GM10266 (cell line): ENCODE measurements at regions not wholly inside any gene's neighbourhood (a gene's known extent, or its start where the extent isn't known, plus 50 kb on each side); places are given as distances from the start of the nearest gene placed in this dataset.
"Not testable (repeated sequence)": the region's sequence is repeated elsewhere in the genome, so short reads cannot be mapped to it uniquely, and the experiment has no call there.

Experiments
- DNase-seq: peaks from one replicate; pipeline ENCODE4 v3.0.0; 2012; ENCODE audit errors: extremely low spot score
- TF ChIP-seq, protein P1 (sequence below): IDR thresholded peaks from 2 replicates; pipeline ENCODE4 v1.5.1; 2012; ENCODE audit warnings: mild to moderate bottlenecking, low read depth; ENCODE audit not compliant: control insufficient read depth, insufficient read depth; ENCODE audit errors: missing control alignments

DNA sequence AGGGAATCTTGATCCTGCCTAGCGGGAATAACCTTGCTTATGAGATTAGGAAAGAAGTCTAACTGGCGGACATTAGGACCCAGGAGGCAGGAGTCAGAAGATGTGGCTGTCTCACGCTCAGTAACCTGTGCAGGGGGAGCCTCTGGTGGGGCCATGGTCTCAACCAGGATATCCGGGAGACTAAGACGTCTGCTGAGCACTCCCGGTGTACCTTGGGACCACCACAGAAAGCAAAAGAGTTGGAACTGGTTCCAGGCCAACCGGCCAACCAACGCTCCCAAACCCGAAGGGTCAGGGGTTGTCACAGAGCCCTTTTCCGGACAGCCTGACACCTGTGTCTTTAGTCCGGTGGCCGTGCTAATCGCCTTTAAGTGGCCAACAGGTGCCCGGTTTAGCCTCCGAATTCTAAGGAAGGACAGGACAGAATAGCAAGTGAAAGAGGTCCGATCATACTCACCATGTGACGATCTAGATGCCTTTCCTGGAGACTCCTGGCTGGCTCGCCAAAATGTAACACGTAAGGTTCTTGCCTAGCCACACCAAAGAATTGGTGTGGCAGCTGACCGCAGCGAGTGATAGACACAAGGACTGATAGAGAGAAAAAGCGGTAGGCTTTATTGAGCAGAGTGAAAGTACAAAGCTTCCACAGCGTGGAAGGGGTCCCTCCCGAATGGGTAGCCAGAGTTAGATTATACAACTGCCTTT is 103.9 kb upstream of the DIAPH3 start:
- peak; percentile 30 for DNase-seq
- TF ChIP-seq, protein P1, sequence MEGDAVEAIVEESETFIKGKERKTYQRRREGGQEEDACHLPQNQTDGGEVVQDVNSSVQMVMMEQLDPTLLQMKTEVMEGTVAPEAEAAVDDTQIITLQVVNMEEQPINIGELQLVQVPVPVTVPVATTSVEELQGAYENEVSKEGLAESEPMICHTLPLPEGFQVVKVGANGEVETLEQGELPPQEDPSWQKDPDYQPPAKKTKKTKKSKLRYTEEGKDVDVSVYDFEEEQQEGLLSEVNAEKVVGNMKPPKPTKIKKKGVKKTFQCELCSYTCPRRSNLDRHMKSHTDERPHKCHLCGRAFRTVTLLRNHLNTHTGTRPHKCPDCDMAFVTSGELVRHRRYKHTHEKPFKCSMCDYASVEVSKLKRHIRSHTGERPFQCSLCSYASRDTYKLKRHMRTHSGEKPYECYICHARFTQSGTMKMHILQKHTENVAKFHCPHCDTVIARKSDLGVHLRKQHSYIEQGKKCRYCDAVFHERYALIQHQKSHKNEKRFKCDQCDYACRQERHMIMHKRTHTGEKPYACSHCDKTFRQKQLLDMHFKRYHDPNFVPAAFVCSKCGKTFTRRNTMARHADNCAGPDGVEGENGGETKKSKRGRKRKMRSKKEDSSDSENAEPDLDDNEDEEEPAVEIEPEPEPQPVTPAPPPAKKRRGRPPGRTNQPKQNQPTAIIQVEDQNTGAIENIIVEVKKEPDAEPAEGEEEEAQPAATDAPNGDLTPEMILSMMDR, result no peak

DNA sequence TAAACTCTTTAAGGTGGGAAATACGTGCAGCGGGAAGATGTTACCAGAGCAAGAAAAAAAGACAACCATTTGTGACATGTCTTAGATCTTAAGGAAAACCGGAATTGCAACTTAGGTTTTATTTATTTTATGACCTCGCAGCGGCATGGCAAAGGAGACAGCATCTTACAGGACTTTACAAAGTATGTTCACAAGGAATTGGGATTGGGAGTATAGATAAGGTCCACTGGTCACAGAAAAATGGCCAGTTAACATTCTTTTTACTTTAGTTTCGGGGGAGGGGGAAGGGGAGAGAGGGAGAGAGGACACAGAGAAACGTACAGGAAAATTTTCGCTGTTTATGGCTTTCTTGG is 104.5 kb upstream of the DIAPH3 start:
- TF ChIP-seq, protein P1, result no peak
- DNase-seq, result no peak

DNA sequence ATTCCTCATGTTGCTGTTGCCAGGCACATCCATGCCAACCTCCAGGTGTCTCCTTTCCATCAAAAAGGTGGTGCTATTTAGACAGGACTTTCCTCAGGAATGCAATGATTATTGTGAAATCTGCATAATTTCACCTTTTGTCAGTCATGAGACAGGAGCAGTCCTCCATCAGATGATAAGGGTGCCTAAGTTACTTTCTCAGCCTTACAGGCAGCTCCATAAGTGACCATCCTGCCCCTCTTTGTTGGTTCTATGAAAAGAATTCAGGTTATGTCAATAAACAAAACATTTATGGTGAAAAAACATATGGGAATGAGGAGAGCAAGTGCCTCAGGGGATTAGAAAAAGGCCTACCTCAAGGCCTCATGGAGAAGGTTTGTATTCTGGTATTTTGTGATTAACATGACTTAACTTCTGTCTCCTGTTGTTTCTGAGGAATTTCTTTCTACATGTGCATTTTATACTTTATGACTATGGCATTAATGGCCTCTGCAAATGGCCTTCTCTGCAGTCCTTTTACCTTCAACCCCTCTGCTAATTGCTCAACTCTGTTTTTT is 110.3 kb upstream of the DIAPH3 start:
- TF ChIP-seq, protein P1, result no peak
- no peak for DNase-seq

DNA sequence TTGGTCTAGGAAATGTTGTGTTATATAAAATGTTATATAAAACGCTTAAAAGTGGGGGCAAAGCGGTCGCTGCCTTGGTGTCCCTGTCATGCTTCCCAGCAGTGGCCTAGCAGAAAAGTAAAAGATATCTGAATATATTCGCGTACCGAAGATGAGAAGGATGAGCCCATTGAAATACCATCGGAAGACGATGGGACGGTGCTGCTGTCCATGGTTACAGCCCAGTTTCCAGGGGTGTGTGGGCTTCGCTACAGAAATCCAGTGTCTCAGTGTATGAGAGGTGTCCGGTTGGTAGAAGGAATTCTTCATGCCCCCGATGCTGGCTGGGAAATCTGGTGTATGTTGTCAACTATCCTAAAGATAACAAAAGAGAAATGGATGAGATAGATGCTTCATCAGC is 110.9 kb upstream of the DIAPH3 start:
- DNase-seq, result no peak
- TF ChIP-seq, protein P1, result no peak

DNA sequence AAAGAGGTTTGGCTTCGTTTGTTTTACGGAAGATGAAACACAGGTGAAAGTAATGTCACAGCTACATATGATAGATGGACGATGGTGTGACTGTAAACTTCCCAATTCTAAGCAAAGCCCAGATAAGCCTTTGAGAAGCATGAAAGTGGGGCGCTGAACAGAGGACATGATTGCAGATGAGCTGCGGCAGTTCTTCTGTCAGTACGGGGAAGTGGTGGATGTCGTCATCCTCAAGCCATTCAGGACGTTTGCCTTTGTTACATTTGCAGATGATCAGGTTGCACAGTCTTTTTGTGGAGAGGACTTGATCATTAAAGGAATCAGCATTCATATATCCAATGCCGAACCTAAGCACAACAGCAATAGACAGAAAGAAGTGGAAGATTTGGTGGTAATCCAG is 111.5 kb upstream of the DIAPH3 start:
- TF ChIP-seq, protein P1, result no peak
- no peak for DNase-seq

DNA sequence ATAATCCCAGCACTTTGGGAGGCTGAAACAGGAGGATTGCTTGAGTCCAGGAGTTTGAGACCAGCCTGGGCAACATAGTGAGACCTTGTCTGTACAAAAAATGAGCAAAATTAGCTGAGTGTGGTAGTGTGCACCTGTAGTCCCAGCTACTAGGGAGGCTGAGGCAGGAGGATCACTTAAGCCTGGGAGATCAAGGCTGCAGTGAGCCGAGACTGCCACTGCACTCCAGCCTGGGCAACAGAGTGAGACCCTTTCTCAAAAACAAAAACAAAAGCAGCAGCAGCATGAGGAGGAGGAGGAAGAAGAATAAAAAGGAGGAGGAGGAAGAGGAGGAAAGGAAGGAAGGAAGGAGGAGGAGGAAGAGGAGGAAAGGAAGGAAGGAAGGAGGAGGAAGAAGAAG is 116.5 kb upstream of the TDRD3 start:
- DNase-seq, result not testable (repeated sequence)

DNA sequence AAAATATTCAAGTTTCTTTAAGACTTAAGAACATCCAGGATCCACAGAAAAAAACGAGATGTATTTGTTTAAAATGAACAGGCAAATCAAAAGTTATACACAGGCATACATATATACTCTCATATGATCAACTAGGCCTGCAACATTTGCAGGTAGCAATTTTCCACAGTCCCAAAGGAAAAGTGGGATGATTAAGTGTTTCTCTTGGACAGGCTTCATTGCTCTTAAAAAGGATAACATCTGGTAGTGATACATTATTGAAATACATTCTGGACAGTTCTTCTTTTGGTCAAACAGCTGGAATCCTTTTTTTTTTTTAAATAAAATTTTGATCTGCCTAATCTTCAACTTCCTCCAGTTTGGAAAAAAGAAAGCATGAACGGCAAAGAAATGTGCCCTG is 114.8 kb upstream of the TDRD3 start:
- DNase-seq, result no peak
- TF ChIP-seq, protein P1, result no peak

DNA sequence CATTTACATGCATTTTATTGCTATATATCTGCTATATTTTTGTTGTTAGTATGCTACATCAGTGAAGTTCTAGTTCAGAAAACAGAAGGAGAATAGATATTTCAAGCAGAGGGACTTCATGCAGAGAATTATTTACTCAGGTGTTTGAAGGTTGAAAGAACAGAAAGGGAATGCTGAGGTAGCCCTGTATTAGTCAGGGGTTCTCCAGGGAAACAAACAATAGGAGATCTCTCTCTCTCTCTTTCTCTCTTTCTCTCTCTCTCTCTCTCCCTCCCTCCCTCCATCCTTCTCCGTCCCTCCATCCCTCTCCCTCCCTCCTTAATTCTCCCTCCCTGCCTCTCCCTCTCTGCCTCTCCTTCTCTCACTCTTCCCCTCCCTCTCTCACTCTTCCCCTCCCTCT is 114.3 kb upstream of the TDRD3 start:
- DNase-seq, result no peak
- TF ChIP-seq, protein P1, result no peak
